Osteoblast (primary cell): ENCODE measurements at regions not wholly inside any gene's neighbourhood (a gene's known extent, or its start where the extent isn't known, plus 50 kb on each side); places are given as distances from the start of the nearest gene placed in this dataset.

ENCODE experiments used
- DNase-seq: peaks from one replicate; pipeline ENCODE4 v3.0.0; 2011; ENCODE audit warnings: low spot score, mixed read lengths; ENCODE audit not compliant: insufficient read length; ENCODE audit errors: missing footprints
- H2AFZ ChIP-seq: 2 replicates; pipeline ENCODE4 v1.6.0; 2011; ENCODE audit warnings: mild to moderate bottlenecking, low read length
- H3K27ac ChIP-seq: 2 replicates; pipeline ENCODE4 v1.5.1; 2011; ENCODE audit warnings: mild to moderate bottlenecking, low read depth, low read length, moderate library complexity
- H3K27me3 ChIP-seq: 2 replicates; pipeline ENCODE4 v1.6.0; 2012; ENCODE audit warnings: mild to moderate bottlenecking, control low read depth, inconsistent platforms, low read length, moderate library complexity; ENCODE audit not compliant: insufficient read depth
- H3K36me3 ChIP-seq: 2 replicates; pipeline ENCODE4 v1.5.1; 2011; ENCODE audit warnings: mild to moderate bottlenecking, low read length, control low read depth, moderate library complexity; ENCODE audit not compliant: insufficient read depth
- H3K4me1 ChIP-seq: 2 replicates; pipeline ENCODE4 v1.5.1; 2011; ENCODE audit warnings: mild to moderate bottlenecking, low read length, control low read depth, moderate library complexity; ENCODE audit not compliant: insufficient read depth
- H3K4me2 ChIP-seq: 2 replicates; pipeline ENCODE4 v1.6.0; 2011; ENCODE audit warnings: mild to moderate bottlenecking, low read length; ENCODE audit not compliant: insufficient read depth
- H3K4me3 ChIP-seq: fragments of 200-600 bp; sonication (generic); 3 replicates; pipeline ENCODE4 v1.5.1; 2012; ENCODE audit warnings: mild to moderate bottlenecking, low read length, inconsistent platforms; ENCODE audit not compliant: insufficient read depth
- H3K79me2 ChIP-seq: 2 replicates; pipeline ENCODE4 v1.6.0; 2012; ENCODE audit warnings: mild to moderate bottlenecking, low read length, control low read depth, inconsistent platforms; ENCODE audit not compliant: insufficient read depth
- H3K9me3 ChIP-seq: 2 replicates; pipeline ENCODE4 v1.5.1; 2011; ENCODE audit warnings: low read depth, low read length, control low read depth
- H4K20me1 ChIP-seq: 2 replicates; pipeline ENCODE4 v1.6.0; 2012; ENCODE audit warnings: mild to moderate bottlenecking, low read length, control low read depth; ENCODE audit not compliant: insufficient read depth
- TF ChIP-seq, protein P1 (sequence below): IDR thresholded peaks from 2 replicates; pipeline ENCODE4 v1.5.1; 2011; ENCODE audit warnings: mild to moderate bottlenecking, low read depth, low read length, moderate library complexity; ENCODE audit errors: extremely low read depth

DNA sequence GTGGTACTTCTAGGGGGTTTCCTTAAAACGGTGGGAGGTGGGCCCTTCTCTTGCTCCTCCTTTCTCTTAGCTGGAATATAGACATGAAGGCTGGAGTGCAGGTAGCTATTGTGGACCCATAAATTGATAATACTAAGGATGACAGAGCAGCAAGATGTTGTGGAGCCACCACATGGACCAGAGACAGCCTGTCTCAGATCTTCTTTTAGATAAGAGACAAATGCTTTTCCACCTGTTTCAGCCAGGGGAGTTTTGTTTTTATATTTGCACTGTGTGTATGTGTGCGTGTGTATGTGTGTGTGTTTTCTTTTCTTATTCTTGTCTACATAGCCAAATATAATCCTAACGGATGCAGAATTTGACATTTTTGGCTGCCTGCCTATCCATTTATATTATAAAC is 62.9 kb upstream of the HIF1A start:
- no peaks in the 10 kb centered on the region for H3K9me3 ChIP-seq
- H3K4me3 ChIP-seq, result no peak overlapping the region
- H3K79me2 ChIP-seq, result no peaks in the 10 kb centered on the region
- H3K36me3 ChIP-seq, result no peaks in the 10 kb centered on the region
- no peak overlapping the region for H3K4me2 ChIP-seq
- TF ChIP-seq, protein P1, sequence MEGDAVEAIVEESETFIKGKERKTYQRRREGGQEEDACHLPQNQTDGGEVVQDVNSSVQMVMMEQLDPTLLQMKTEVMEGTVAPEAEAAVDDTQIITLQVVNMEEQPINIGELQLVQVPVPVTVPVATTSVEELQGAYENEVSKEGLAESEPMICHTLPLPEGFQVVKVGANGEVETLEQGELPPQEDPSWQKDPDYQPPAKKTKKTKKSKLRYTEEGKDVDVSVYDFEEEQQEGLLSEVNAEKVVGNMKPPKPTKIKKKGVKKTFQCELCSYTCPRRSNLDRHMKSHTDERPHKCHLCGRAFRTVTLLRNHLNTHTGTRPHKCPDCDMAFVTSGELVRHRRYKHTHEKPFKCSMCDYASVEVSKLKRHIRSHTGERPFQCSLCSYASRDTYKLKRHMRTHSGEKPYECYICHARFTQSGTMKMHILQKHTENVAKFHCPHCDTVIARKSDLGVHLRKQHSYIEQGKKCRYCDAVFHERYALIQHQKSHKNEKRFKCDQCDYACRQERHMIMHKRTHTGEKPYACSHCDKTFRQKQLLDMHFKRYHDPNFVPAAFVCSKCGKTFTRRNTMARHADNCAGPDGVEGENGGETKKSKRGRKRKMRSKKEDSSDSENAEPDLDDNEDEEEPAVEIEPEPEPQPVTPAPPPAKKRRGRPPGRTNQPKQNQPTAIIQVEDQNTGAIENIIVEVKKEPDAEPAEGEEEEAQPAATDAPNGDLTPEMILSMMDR, result no peak
- no peaks in the 10 kb centered on the region for H4K20me1 ChIP-seq
- no peaks in the 10 kb centered on the region for H3K4me1 ChIP-seq
- DNase-seq, result no peak
- H2AFZ ChIP-seq, result no peak overlapping the region
- H3K27ac ChIP-seq, result no peak overlapping the region
- no peaks in the 10 kb centered on the region for H3K27me3 ChIP-seq

DNA sequence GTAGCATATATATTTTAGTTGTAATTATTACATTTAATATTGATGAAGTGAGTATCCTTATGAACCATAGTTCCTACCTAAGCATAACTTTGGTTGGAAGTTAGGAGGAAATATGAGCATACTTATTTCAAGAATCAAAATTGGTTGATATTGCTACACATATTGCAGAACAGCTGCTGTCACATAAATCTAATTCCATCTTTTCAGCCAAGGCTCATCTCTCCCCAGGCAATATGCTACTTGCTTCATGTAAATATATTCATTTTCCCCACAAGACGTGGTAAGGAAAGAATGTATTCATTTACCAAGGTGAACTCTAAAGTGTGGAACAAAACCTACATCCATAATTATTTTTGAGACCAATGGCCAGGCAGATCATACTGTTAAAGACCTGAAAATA is 62.5 kb upstream of the HIF1A start:
- Histone ChIP-seq H3K27me3 (no peaks in the 10 kb centered on the region), H3K4me3 (no peak overlapping the region), H2AFZ (no peak overlapping the region), H3K4me2 (no peak overlapping the region), H3K79me2 (no peaks in the 10 kb centered on the region), H4K20me1 (no peaks in the 10 kb centered on the region), H3K36me3 (no peaks in the 10 kb centered on the region), H3K4me1 (no peaks in the 10 kb centered on the region), H3K27ac (no peak overlapping the region), H3K9me3 (no peaks in the 10 kb centered on the region)
- TF ChIP-seq, protein P1, result no peak
- no peak for DNase-seq

DNA sequence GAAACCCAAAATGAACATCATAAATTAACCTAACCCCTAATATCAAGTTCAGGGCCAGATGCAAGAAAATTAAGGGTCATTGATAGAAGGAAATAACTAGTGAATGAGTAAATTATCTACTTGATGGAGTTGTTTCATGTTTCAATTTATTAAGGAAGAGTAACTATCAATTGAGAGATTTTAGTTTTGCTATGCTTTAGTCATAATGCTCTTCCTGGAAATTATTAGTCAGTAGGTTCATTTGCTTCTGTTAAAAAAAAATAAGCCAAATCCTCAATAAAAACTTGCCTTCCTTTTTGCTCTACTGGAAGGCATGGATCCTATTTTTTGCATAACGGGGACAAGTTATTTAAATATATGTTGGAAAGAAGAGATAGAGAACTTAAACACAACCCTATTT is 59.0 kb upstream of the HIF1A start:
- Histone ChIP-seq H2AFZ (no peak overlapping the region), H3K4me3 (no peak overlapping the region)

GRCh38 chr14:61636779-61637178 is 58.5 kb upstream of the HIF1A start:
- DNase-seq, result no peak
- H3K4me1 ChIP-seq, result no peaks in the 10 kb centered on the region
- no peak overlapping the region for H2AFZ ChIP-seq
- TF ChIP-seq, protein P1, result no peak
- no peaks in the 10 kb centered on the region for H3K9me3 ChIP-seq
- H3K79me2 ChIP-seq, result no peaks in the 10 kb centered on the region
- H3K4me2 ChIP-seq, result no peak overlapping the region
- H3K27me3 ChIP-seq, result no peaks in the 10 kb centered on the region
- no peaks in the 10 kb centered on the region for H3K36me3 ChIP-seq
- no peak overlapping the region for H3K27ac ChIP-seq
- no peaks in the 10 kb centered on the region for H4K20me1 ChIP-seq
- no peak overlapping the region for H3K4me3 ChIP-seq

More for the DNA sequence above, 59.0 kb upstream of the HIF1A start:
- TF ChIP-seq, protein P1, result no peak
- no peaks in the 10 kb centered on the region for H3K27me3 ChIP-seq
- H3K4me2 ChIP-seq, result no peak overlapping the region
- no peaks in the 10 kb centered on the region for H3K4me1 ChIP-seq
- no peaks in the 10 kb centered on the region for H3K79me2 ChIP-seq
- H4K20me1 ChIP-seq, result no peaks in the 10 kb centered on the region
- no peak overlapping the region for H3K27ac ChIP-seq
- H3K36me3 ChIP-seq, result no peaks in the 10 kb centered on the region
- DNase-seq, result no peak
- no peaks in the 10 kb centered on the region for H3K9me3 ChIP-seq
